OCI-LY1 (cell line): ENCODE measurements at regions not wholly inside any gene's neighbourhood (a gene's known extent, or its start where the extent isn't known, plus 50 kb on each side); places are given as distances from the start of the nearest gene placed in this dataset.

ENCODE experiments used
- H2AFZ ChIP-seq: fragments of 200-600 bp; sonication (generic), shearing (Covaris generic); 2 replicates; pipeline ENCODE4 v1.6.0; 2014; ENCODE audit warnings: antibody characterized with exemption, mild to moderate bottlenecking, low read length
- H3F3A ChIP-seq: fragments of 200-600 bp; sonication (generic), shearing (Covaris generic); 2 replicates; pipeline ENCODE4 v1.6.0; 2014; ENCODE audit warnings: mild to moderate bottlenecking, antibody characterized with exemption, low read length, moderate library complexity; ENCODE audit not compliant: insufficient read depth
- H3K27ac ChIP-seq: fragments of 200-600 bp; sonication (generic); 2 replicates; pipeline ENCODE4 v1.5.1; 2014; ENCODE audit warnings: low read length, mixed run types, mild to moderate bottlenecking, low read depth; ENCODE audit not compliant: poor library complexity, severe bottlenecking
- H3K27me3 ChIP-seq: fragments of 200-600 bp; sonication (generic); 2 replicates; pipeline ENCODE4 v1.6.0; 2014; ENCODE audit warnings: antibody characterized with exemption, mild to moderate bottlenecking, low read length, moderate library complexity; ENCODE audit not compliant: insufficient read depth
- H3K36me3 ChIP-seq: fragments of 200-600 bp; sonication (generic); 2 replicates; pipeline ENCODE4 v1.6.1; 2014; ENCODE audit warnings: mild to moderate bottlenecking, antibody characterized with exemption, low read length, moderate library complexity, mixed read lengths; ENCODE audit not compliant: insufficient read depth
- H3K4me1 ChIP-seq: fragments of 200-600 bp; sonication (generic); 2 replicates; pipeline ENCODE4 v1.5.1; 2014; ENCODE audit warnings: mild to moderate bottlenecking, low read length, moderate library complexity; ENCODE audit not compliant: insufficient read depth, severe bottlenecking
- H3K4me2 ChIP-seq: fragments of 200-600 bp; sonication (generic), shearing (Covaris generic); 2 replicates; pipeline ENCODE4 v1.6.1; 2014; ENCODE audit warnings: low read length
- H3K4me3 ChIP-seq: fragments of 200-600 bp; sonication (generic); 2 replicates; pipeline ENCODE4 v1.5.1; 2014; ENCODE audit warnings: low read length, low read depth, mild to moderate bottlenecking, mixed read lengths; ENCODE audit not compliant: poor library complexity, severe bottlenecking
- H3K79me2 ChIP-seq: fragments of 200-600 bp; shearing (Covaris generic); 2 replicates; pipeline ENCODE4 v1.6.1; 2016; ENCODE audit warnings: mixed run types, low read length, mixed read lengths; ENCODE audit not compliant: insufficient read depth
- H3K9ac ChIP-seq: fragments of 200-600 bp; sonication (generic), shearing (Covaris generic); 2 replicates; pipeline ENCODE4 v1.6.1; 2014; ENCODE audit warnings: mild to moderate bottlenecking, low read length, mixed read lengths
- H3K9me2 ChIP-seq: fragments of 200-600 bp; sonication (generic), shearing (Covaris generic); 2 replicates; pipeline ENCODE4 v1.6.1; 2014; ENCODE audit warnings: low read depth, mild to moderate bottlenecking, low read length, mixed read lengths
- H3K9me3 ChIP-seq: fragments of 200-600 bp; shearing (Covaris generic); 2 replicates; pipeline ENCODE4 v1.6.1; 2014; ENCODE audit warnings: low read length, mixed read lengths
- H4K20me1 ChIP-seq: fragments of 200-600 bp; sonication (generic), shearing (Covaris generic); 2 replicates; pipeline ENCODE4 v1.6.0; 2016; ENCODE audit warnings: mild to moderate bottlenecking, low read length; ENCODE audit not compliant: insufficient read depth
- EZH2 ChIP-seq: fragments of 200-600 bp; sonication (generic), shearing (Covaris generic); IDR thresholded peaks from 2 replicates; pipeline ENCODE4 v1.8.0; 2017; ENCODE audit warnings: borderline replicate concordance, mixed run types, mild to moderate bottlenecking, antibody characterized with exemption, low read length, moderate library complexity, mixed read lengths
- TF ChIP-seq, protein P1 (sequence below): fragments of 200-600 bp; sonication (generic), shearing (Covaris generic); IDR thresholded peaks from 2 replicates; pipeline ENCODE4 v1.5.1; 2017; ENCODE audit warnings: mild to moderate bottlenecking, antibody characterized with exemption, low read length, moderate library complexity, mixed read lengths

DNA sequence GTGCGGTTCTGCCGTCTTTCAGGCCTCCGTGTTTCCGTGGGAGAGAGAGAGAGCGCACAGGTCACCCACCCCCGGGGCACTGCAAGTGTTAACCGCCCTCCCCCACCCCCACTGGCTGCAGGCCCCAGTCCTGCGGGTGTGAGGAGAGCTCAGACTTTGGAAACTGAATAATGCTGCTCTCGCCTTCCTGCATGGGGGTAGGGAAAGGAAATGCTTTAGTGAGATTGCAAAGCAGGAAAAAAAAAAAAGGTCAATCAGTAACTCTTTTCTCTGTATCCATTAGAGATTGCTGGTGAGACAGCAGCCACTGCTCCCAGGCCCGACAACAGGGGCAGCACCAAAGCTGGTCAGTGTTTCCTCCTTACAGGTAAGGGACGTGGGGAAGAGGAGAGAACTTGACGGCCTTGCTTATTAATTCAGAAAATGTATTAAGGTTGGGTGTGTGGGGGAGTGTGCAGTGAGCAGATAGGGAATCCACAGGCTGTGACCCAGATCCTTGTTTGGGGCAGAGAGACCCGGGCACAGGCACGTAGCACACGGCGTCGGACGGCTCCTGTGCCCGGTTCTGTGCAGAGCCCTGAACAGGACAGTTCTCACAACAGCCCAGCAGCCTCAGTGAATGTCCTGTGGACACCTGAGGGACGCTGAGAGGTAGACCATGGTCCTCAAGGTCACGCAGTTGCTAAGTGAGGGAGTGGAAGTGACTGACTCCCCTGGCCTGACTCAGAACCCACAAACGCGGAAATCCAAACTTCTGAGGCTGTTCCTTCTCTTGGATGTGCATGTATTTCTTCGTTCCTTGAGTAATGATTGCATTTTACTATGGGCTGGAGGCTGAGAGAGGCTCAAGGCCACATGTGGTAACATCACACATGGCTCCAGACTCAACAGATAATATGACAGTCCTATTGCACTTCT is 156.5 kb downstream of the FOXL1 start:
- H3K27ac ChIP-seq: no peak overlapping the region
- H3K9me3 ChIP-seq: no peaks in the 10 kb centered on the region
- peaks cover 3% of the 10 kb centered on the region; the same call in 1 of the 2 replicates for H3K27me3 ChIP-seq
- H3K4me3 ChIP-seq: no peak overlapping the region
- no peaks in the 10 kb centered on the region for H3K4me1 ChIP-seq
- H3F3A ChIP-seq: no peaks in the 10 kb centered on the region
- no peak overlapping the region for H3K9ac ChIP-seq
- no peaks in the 10 kb centered on the region for H3K9me2 ChIP-seq
- TF ChIP-seq EZH2: no peak
- TF ChIP-seq, protein P1, sequence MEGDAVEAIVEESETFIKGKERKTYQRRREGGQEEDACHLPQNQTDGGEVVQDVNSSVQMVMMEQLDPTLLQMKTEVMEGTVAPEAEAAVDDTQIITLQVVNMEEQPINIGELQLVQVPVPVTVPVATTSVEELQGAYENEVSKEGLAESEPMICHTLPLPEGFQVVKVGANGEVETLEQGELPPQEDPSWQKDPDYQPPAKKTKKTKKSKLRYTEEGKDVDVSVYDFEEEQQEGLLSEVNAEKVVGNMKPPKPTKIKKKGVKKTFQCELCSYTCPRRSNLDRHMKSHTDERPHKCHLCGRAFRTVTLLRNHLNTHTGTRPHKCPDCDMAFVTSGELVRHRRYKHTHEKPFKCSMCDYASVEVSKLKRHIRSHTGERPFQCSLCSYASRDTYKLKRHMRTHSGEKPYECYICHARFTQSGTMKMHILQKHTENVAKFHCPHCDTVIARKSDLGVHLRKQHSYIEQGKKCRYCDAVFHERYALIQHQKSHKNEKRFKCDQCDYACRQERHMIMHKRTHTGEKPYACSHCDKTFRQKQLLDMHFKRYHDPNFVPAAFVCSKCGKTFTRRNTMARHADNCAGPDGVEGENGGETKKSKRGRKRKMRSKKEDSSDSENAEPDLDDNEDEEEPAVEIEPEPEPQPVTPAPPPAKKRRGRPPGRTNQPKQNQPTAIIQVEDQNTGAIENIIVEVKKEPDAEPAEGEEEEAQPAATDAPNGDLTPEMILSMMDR: no peak
- H2AFZ ChIP-seq: no peak overlapping the region
- no peak overlapping the region for H3K4me2 ChIP-seq
- H3K79me2 ChIP-seq: no peaks in the 10 kb centered on the region
- H4K20me1 ChIP-seq: no peaks in the 10 kb centered on the region
- H3K36me3 ChIP-seq: no peaks in the 10 kb centered on the region

DNA sequence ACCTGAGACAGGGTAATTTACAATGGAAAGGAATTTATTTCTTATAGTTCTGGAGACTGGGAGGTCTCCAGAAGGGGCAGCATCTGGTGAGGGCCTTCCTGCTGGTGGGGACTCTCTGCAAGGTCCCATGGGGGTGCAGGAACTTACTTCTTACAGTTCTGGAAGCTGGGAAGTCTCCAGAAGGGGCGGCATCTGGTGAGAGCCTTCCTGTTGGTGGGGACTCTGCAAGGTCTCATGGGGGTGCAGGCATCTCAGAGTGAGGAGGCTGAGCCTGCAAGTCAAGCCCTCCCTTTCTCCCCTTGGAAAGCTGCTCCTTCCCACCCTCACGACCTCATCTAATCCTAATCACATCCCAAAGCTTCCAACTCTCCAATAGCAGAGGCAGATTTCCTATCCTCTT is 157.4 kb downstream of the FOXL1 start:
- Histone ChIP-seq H4K20me1 (no peaks in the 10 kb centered on the region), H3K4me2 (no peak overlapping the region), H3K36me3 (no peaks in the 10 kb centered on the region), H2AFZ (no peak overlapping the region), H3K4me1 (no peaks in the 10 kb centered on the region), H3K79me2 (no peaks in the 10 kb centered on the region), H3K27ac (no peak overlapping the region), H3K27me3 (peaks cover 3% of the 10 kb centered on the region; the same call in 1 of the 2 replicates), H3K9ac (no peak overlapping the region), H3K9me2 (no peaks in the 10 kb centered on the region), H3K9me3 (no peaks in the 10 kb centered on the region), H3F3A (no peaks in the 10 kb centered on the region), H3K4me3 (no peak overlapping the region)
- no peak for TF ChIP-seq EZH2
- TF ChIP-seq, protein P1: no peak

DNA sequence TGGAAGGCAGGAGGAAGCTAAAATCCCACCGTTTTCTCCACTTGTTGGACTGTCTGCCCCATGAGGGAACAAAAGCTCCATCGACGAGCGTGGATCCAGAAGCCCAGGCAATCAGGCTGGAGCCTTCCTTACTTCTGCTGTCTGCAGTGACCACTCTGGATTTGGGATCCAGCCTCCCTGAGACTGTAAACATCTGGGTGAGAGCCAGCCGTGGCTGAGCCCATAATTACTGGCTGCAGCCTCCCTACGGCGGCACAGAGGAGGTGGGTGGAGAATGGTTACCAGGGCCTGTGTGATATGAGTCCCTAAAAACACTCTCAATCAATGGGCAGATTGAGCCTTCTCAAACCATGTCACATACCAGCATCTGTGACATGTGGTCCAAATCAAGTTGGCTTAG is 158.2 kb downstream of the FOXL1 start:
- Histone ChIP-seq H2AFZ (no peak overlapping the region), H3K4me1 (no peaks in the 10 kb centered on the region), H4K20me1 (no peaks in the 10 kb centered on the region), H3K9me3 (no peaks in the 10 kb centered on the region), H3K9me2 (no peaks in the 10 kb centered on the region), H3K4me2 (no peak overlapping the region), H3F3A (no peaks in the 10 kb centered on the region), H3K27ac (no peak overlapping the region), H3K4me3 (no peak overlapping the region), H3K79me2 (no peaks in the 10 kb centered on the region), H3K36me3 (no peaks in the 10 kb centered on the region), H3K27me3 (peaks cover 3% of the 10 kb centered on the region; the same call in 1 of the 2 replicates), H3K9ac (no peak overlapping the region)
- TF ChIP-seq, protein P1: no peak
- no peak for TF ChIP-seq EZH2
